ENCODE measurements at regions not wholly inside any gene's neighbourhood (a gene's known extent, or its start where the extent isn't known, plus 50 kb on each side); places are given as distances from the start of the nearest gene placed in this dataset.

DNA sequence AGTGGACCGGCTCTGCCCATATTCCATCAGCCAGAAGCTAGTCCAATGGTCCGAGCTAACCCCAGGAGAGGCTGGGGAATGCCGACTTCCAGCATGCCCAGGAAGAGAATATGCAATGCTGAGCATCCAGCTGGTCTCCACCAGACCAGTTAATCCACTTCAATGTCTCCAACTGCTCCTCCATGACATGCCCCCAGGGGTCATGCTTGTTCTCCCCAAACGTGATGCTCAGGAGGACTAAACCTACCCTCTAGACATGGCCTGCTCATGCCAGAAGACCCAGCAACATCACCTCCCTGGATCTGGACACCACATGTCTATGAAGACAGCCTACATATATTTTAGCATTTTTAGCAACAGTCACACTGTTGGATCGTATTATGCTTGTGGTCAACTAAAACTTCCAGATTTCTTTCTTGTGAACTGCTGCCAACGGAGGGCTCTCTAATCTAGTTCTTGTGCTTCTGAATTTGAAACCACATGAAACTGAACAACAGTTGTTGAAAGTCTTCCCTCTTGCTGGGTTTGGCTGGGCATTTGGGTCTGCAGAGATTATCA is 245.1 kb downstream of the SOX9 start:
- Histone ChIP-seq H3K4me1 (ENCODE audit: insufficient read depth) (no peaks in the 10 kb centered on the region), H3K4me3 (no peak overlapping the region), H3K27me3 (no peaks in the 10 kb centered on the region), H3K9me3 (no peaks in the 10 kb centered on the region), H3K36me3 (no peaks in the 10 kb centered on the region), H3K27ac (no peak overlapping the region)
- DNase-seq, result no peak
- TF ChIP-seq POLR2A (IDR thresholded peaks at IDR 0.05) (no peak), CTCF (IDR thresholded peaks at IDR 0.05) (no peak), EP300 (IDR thresholded peaks at IDR 0.05) (no peak)
- 55 to 61% (median 59%) methylated on average over 5 to 6 of the region's 6 CpGs for WGBS, 3 donors
- intact Hi-C loops (cut with DNase I), result no loop called here

GRCh38 chr17:72366626-72367025 is 245.8 kb downstream of the SOX9 start:
- H3K27me3 ChIP-seq, result no peaks in the 10 kb centered on the region
- H3K4me3 ChIP-seq, result no peak overlapping the region
- no peak overlapping the region for H3K27ac ChIP-seq
- no peaks in the 10 kb centered on the region for H3K9me3 ChIP-seq
- intact Hi-C loops (cut with DNase I), result no loop called here
- WGBS, 3 donors, result 80 to 85% (median 81%) methylated on average over 2 of the region's 2 CpGs
- H3K4me1 ChIP-seq (ENCODE audit: insufficient read depth), result no peaks in the 10 kb centered on the region
- TF ChIP-seq POLR2A (IDR thresholded peaks at IDR 0.05) (no peak), CTCF (IDR thresholded peaks at IDR 0.05) (no peak), EP300 (IDR thresholded peaks at IDR 0.05) (no peak)
- H3K36me3 ChIP-seq, result no peaks in the 10 kb centered on the region
- no peak for DNase-seq

DNA sequence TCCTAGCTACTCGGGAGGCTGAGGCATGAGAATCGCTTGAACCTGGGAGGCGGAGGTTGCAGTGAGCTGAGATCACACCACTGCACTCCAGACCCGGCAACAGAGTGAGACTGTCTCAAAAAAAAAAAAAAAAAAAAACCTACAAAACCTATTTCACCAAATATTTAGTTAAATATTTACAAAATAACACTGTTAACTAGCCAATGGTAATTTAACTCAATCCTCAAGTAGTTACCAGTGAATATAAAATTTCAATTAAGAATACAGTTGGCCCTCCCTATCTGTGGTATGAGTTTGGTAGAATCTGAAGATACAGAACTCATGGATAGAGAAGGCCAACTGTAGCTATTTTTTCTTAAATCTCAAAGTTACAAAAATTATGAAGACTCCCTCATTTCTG is 247.4 kb downstream of the SOX9 start:
- Histone ChIP-seq H3K4me3 (no peak overlapping the region), H3K27me3 (no peaks in the 10 kb centered on the region), H3K9me3 (no peaks in the 10 kb centered on the region), H3K27ac (no peak overlapping the region), H3K4me1 (ENCODE audit: insufficient read depth) (no peaks in the 10 kb centered on the region), H3K36me3 (no peaks in the 10 kb centered on the region)
- intact Hi-C loops (cut with DNase I), result no loop called here
- TF ChIP-seq CTCF (IDR thresholded peaks at IDR 0.05) (no peak), POLR2A (IDR thresholded peaks at IDR 0.05) (no peak), EP300 (IDR thresholded peaks at IDR 0.05) (no peak)
- 74 to 91% (median 90%) methylated on average over 4 of the region's 4 CpGs for WGBS, 3 donors
- DNase-seq, result no peak

GRCh38 chr17:72369366-72369765 is 248.5 kb downstream of the SOX9 start:
- H3K27ac ChIP-seq, result no peak overlapping the region
- WGBS, 3 donors, result 88 to 90% (median 88%) methylated on average over 7 of the region's 7 CpGs
- H3K4me1 ChIP-seq (ENCODE audit: insufficient read depth), result no peaks in the 10 kb centered on the region
- no peak overlapping the region for H3K4me3 ChIP-seq
- DNase-seq, result no peak
- no peaks in the 10 kb centered on the region for H3K36me3 ChIP-seq
- H3K27me3 ChIP-seq, result no peaks in the 10 kb centered on the region
- intact Hi-C loops (cut with DNase I), result no loop called here
- H3K9me3 ChIP-seq, result no peaks in the 10 kb centered on the region
- TF ChIP-seq EP300 (IDR thresholded peaks at IDR 0.05), result no peak
- TF ChIP-seq CTCF (IDR thresholded peaks at IDR 0.05), result no peak
- no peak for TF ChIP-seq POLR2A (IDR thresholded peaks at IDR 0.05)

Data from ovary (tissue), 7 donors.